HepG2 (cell line): ENCODE measurements at regions not wholly inside any gene's neighbourhood (a gene's known extent, or its start where the extent isn't known, plus 50 kb on each side); places are given as distances from the start of the nearest gene placed in this dataset.
A peak's percentile ranks its signal among the peaks of the same experiment; 100 is the strongest.

Source experiments
- BCL6 ChIP-seq: IDR thresholded peaks from 2 replicates; pipeline ENCODE4 v1.6.1; 2016; ENCODE audit warnings: missing genetic modification reagents, missing compliant biosample characterization
- EHMT2 ChIP-seq: fragments of 200-600 bp; sonication (generic); IDR thresholded peaks from 2 replicates; pipeline ENCODE4 v1.7.0; 2017; ENCODE audit warnings: antibody characterized with exemption, low read depth, low read length, borderline replicate concordance
- FOXP4 ChIP-seq: sonication (generic); formaldehyde crosslinking; IDR thresholded peaks from 2 replicates; pipeline ENCODE4 v1.4.0; 2020; ENCODE audit warnings: missing genetic modification reagents
- HNF4G ChIP-seq, 2 experiments: sonication (generic) in 1 of 2; formaldehyde crosslinking in 1 of 2; IDR thresholded peaks; 2 replicates each; pipeline versions ENCODE4 v1.4.0 to v1.6.1; 2011 to 2020; ENCODE audit warnings: borderline replicate concordance in 2 of 2, low read depth in 2 of 2, mild to moderate bottlenecking in 2 of 2, low read length in 1 of 2, missing genetic modification reagents in 1 of 2, moderate library complexity in 1 of 2
- HOMEZ ChIP-seq: IDR thresholded peaks from 2 replicates; pipeline ENCODE4 v1.6.1; 2016; ENCODE audit warnings: low read depth
- IRF2 ChIP-seq: IDR thresholded peaks from 2 replicates; pipeline ENCODE4 v1.6.1; 2018; ENCODE audit warnings: missing genetic modification reagents, missing compliant biosample characterization
- MAZ ChIP-seq, 2 experiments: sonication (generic) in 1 of 2; formaldehyde crosslinking in 1 of 2; IDR thresholded peaks; 2 replicates each; pipeline versions ENCODE4 v1.5.0 to v1.6.1; 2012 to 2020; ENCODE audit warnings: low read depth in 2 of 2, mild to moderate bottlenecking in 2 of 2, borderline replicate concordance in 1 of 2, improper control_type of control experiment in 1 of 2, low read length in 1 of 2, missing genetic modification reagents in 1 of 2, moderate library complexity in 1 of 2
- PITX1 ChIP-seq: sonication (generic); formaldehyde crosslinking; IDR thresholded peaks from 2 replicates; pipeline ENCODE4 v1.5.1; 2020; ENCODE audit warnings: mild to moderate bottlenecking, missing genetic modification reagents
- POLR2A ChIP-seq, 2 experiments: IDR thresholded peaks; 2 replicates each; pipeline ENCODE4 v1.6.1; 2011; ENCODE audit warnings: low read depth in 2 of 2, low read length in 2 of 2, mild to moderate bottlenecking in 1 of 2, moderate library complexity in 1 of 2; ENCODE audit not compliant: insufficient read depth in 1 of 2
- SAP130 ChIP-seq: IDR thresholded peaks from 2 replicates; pipeline ENCODE4 v1.6.1; 2016; ENCODE audit warnings: low read depth
- SNAI1 ChIP-seq: sonication (generic); formaldehyde crosslinking; IDR thresholded peaks from 2 replicates; pipeline ENCODE4 v1.5.0; 2020; ENCODE audit warnings: mild to moderate bottlenecking, missing genetic modification reagents, borderline replicate concordance
- SOX6 ChIP-seq, 2 experiments: fragments of 450-650 bp in 1 of 2; sonication (generic) in 1 of 2; formaldehyde crosslinking in 1 of 2; IDR thresholded peaks; 2 replicates each; pipeline versions ENCODE4 v1.4.0 to v1.6.1; 2017 to 2020; ENCODE audit warnings: antibody characterized with exemption in 1 of 2, mild to moderate bottlenecking in 1 of 2, missing genetic modification reagents in 1 of 2
- ZNF362 ChIP-seq: sonication (generic); formaldehyde crosslinking; IDR thresholded peaks from 2 replicates; pipeline ENCODE4 v1.4.0; 2020; ENCODE audit warnings: missing genetic modification reagents, mild to moderate bottlenecking, borderline replicate concordance
- ZNF570 ChIP-seq: sonication (generic); formaldehyde crosslinking; IDR thresholded peaks from 2 replicates; pipeline ENCODE4 v1.4.0; 2020; ENCODE audit warnings: mild to moderate bottlenecking, missing genetic modification reagents, borderline replicate concordance
- ZNF660 ChIP-seq: sonication (generic); formaldehyde crosslinking; IDR thresholded peaks from 2 replicates; pipeline ENCODE4 v1.5.1; 2020; ENCODE audit warnings: mild to moderate bottlenecking, low read depth, missing genetic modification reagents, borderline replicate concordance
- TF ChIP-seq, protein P1 (sequence below): sonication (generic); formaldehyde crosslinking; conservative IDR thresholded peaks from 2 replicates; pipeline ENCODE4 v1.8.0; 2022; ENCODE audit warnings: mild to moderate bottlenecking, moderate library complexity, missing genetic modification reagents
- TF ChIP-seq, protein P2 (sequence below): sonication (generic); formaldehyde crosslinking; IDR thresholded peaks from 2 replicates; pipeline ENCODE4 v1.5.0; 2020; ENCODE audit warnings: missing genetic modification reagents, mild to moderate bottlenecking, borderline replicate concordance
- TF ChIP-seq, protein P3 (sequence below), 2 experiments: fragments of 450-650 bp in 1 of 2; sonication (generic) in 1 of 2; formaldehyde crosslinking; IDR thresholded peaks; 2 replicates each; pipeline versions ENCODE4 v1.5.0 to v1.8.0; 2020 to 2022; ENCODE audit warnings: mild to moderate bottlenecking in 1 of 2, missing genetic modification reagents in 1 of 2

DNA sequence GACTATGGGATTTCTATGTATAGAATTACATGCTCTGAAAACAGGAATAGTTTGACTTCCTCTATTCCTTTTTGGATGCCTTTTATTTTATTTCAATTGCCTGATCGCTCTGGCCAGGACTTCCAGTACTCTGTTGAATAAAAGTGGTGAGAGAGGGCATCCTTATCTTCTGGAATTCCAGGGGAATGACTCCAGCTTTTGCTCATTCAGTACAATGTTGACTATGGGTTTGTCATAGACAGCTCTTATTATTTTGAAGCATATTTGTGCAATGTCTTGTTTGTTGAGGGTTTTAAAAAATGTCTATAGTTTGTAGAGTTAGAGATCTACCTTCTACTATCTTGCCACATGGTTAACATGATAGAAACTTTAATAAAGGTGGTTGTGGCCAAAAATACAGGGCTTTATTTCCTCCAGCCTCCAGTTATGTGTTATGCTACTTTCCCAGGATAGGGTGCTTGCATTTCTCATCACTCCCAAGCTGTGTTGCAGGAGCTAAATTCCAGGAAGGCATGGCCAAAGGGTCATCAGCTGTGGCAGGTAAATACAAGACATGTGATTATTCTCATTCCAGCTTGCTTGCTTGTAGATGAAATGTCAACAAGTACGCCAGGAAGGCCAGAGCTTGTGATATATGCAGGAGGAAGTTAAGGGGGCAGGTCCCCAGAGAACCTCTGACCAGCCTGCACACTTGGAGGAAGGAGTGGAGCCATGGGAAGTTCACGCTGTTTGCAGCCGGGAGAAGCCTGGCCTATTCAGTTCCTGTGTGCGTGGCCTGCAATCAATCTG is 142.4 kb upstream of the CPXCR1 start (continued):
- TF ChIP-seq, protein P1, sequence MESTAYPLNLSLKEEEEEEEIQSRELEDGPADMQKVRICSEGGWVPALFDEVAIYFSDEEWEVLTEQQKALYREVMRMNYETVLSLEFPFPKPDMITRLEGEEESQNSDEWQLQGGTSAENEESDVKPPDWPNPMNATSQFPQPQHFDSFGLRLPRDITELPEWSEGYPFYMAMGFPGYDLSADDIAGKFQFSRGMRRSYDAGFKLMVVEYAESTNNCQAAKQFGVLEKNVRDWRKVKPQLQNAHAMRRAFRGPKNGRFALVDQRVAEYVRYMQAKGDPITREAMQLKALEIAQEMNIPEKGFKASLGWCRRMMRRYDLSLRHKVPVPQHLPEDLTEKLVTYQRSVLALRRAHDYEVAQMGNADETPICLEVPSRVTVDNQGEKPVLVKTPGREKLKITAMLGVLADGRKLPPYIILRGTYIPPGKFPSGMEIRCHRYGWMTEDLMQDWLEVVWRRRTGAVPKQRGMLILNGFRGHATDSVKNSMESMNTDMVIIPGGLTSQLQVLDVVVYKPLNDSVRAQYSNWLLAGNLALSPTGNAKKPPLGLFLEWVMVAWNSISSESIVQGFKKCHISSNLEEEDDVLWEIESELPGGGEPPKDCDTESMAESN (CRISPR knock-in tag): no peak; the same call in 1 of the 2 replicates
- TF ChIP-seq ZNF570 (CRISPR knock-in tag) (no peak), FOXP4 (peak; percentile 93), POLR2A (IDR thresholded peaks at IDR 0.05; ENCODE audit: insufficient read depth in 1 of 2, low read depth in 2 of 2, low read length in 2 of 2) (peak; percentile 64 to 73; a peak in 3 of 4 replicates), HOMEZ (CRISPR knock-in tag) (peak; percentile 79; the same call in 1 of the 2 replicates), BCL6 (CRISPR knock-in tag) (peak; percentile 92), MAZ (IDR thresholded peaks at IDR 0.05; ENCODE audit: borderline replicate concordance, low read depth, low read length) (0 out of 2 replicates have a peak, but pooled peaks have one; percentile 21), MAZ (CRISPR knock-in tag; IDR thresholded peaks at IDR 0.05; ENCODE audit: low read depth) (no peak), EHMT2 (peak; percentile 64; the same call in 1 of the 2 replicates), ZNF362 (CRISPR knock-in tag) (peak; percentile 25; the same call in 1 of the 2 replicates), SAP130 (CRISPR knock-in tag) (peak; percentile 72), SOX6 (IDR thresholded peaks at IDR 0.05) (no peak), SOX6 (CRISPR knock-in tag; IDR thresholded peaks at IDR 0.05) (peak; percentile 83), SNAI1 (CRISPR knock-in tag) (no peak), PITX1 (CRISPR knock-in tag) (peak; percentile 76), ZNF660 (no peak), HNF4G (IDR thresholded peaks at IDR 0.05; ENCODE audit: borderline replicate concordance, low read depth, low read length) (peak; percentile 84), HNF4G (CRISPR knock-in tag; IDR thresholded peaks at IDR 0.05; ENCODE audit: borderline replicate concordance, low read depth) (no peak; the same call in 1 of the 2 replicates), IRF2 (CRISPR knock-in tag) (peak; percentile 90)
- TF ChIP-seq, protein P2, sequence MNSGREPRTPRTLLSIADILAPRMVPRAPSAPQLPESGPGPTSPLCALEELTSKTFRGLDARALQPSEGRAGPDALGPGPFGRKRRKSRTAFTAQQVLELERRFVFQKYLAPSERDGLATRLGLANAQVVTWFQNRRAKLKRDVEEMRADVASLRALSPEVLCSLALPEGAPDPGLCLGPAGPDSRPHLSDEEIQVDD: no peak
- TF ChIP-seq, protein P3, sequence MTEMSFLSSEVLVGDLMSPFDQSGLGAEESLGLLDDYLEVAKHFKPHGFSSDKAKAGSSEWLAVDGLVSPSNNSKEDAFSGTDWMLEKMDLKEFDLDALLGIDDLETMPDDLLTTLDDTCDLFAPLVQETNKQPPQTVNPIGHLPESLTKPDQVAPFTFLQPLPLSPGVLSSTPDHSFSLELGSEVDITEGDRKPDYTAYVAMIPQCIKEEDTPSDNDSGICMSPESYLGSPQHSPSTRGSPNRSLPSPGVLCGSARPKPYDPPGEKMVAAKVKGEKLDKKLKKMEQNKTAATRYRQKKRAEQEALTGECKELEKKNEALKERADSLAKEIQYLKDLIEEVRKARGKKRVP (CRISPR knock-in tag; IDR thresholded peaks at IDR 0.05): peak in 1 of 2 experiments; percentile 74; a peak in 2 of 4 replicates
